ENCODE measurements at regions not wholly inside any gene's neighbourhood (a gene's known extent, or its start where the extent isn't known, plus 50 kb on each side); places are given as distances from the start of the nearest gene placed in this dataset.

GRCh38 chr9:95819636-95820035 is 55.9 kb upstream of the ERCC6L2 start:
- WGBS (ENCODE audit: insufficient coverage) = 98% methylated on average over 10 of the region's 10 CpGs
- H3K27ac Mint-ChIP-seq = peak overlapping the region in 1 of 2 donors; percentile 29
- H3K4me1 Mint-ChIP-seq = peaks cover 15 to 25% of the 10 kb centered on the region in 2 donors
- intact Hi-C loops (cut with micrococcal nuclease) = no loop called here
- H3K9me3 Mint-ChIP-seq = peaks cover 0 to 2% of the 10 kb centered on the region in 2 donors
- no peak overlapping the region for H3K4me3 Mint-ChIP-seq
- Histone ChIP-seq H3K4me1 (ENCODE audit: control insufficient read depth, insufficient read depth, low read length) (peaks cover 15% of the 10 kb centered on the region), H3K9me3 (ENCODE audit: control insufficient read depth, insufficient read depth, low read length) (no peaks in the 10 kb centered on the region), H3K4me3 (ENCODE audit: low read length) (no peak overlapping the region), H3K27ac (ENCODE audit: low read length) (no peak overlapping the region), H3K36me3 (ENCODE audit: control insufficient read depth, insufficient read depth, low read length) (no peaks in the 10 kb centered on the region), H3K27me3 (ENCODE audit: control insufficient read depth, insufficient read depth, low read length) (no peaks in the 10 kb centered on the region)
- peaks cover 0 to 4% of the 10 kb centered on the region in 2 donors for H3K27me3 Mint-ChIP-seq (ENCODE audit: low read depth in 2 of 2)
- DNase-seq (no peak), ATAC-seq (no peak)
- no peaks in the 10 kb centered on the region for H3K36me3 Mint-ChIP-seq
- TF ChIP-seq CTCF (IDR thresholded peaks at IDR 0.05) = no peak

GRCh38 chr9:95817205-95817604 is 58.3 kb upstream of the ERCC6L2 start:
- H3K27me3 Mint-ChIP-seq (ENCODE audit: low read depth in 2 of 2) = peaks cover 0 to 4% of the 10 kb centered on the region in 2 donors
- no peaks in the 10 kb centered on the region for H3K36me3 Mint-ChIP-seq
- no peaks in the 10 kb centered on the region for H3K9me3 ChIP-seq (ENCODE audit: control insufficient read depth, insufficient read depth, low read length)
- no peak overlapping the region for H3K27ac Mint-ChIP-seq
- H3K4me3 ChIP-seq (ENCODE audit: low read length) = no peak overlapping the region
- no peak overlapping the region for H3K4me3 Mint-ChIP-seq
- no peak for TF ChIP-seq CTCF (IDR thresholded peaks at IDR 0.05)
- no peaks in the 10 kb centered on the region for H3K27me3 ChIP-seq (ENCODE audit: control insufficient read depth, insufficient read depth, low read length)
- DNase-seq = no peak
- H3K9me3 Mint-ChIP-seq = peaks cover 0 to 2% of the 10 kb centered on the region in 2 donors
- WGBS (ENCODE audit: insufficient coverage) = 91% methylated on average over 6 of the region's 6 CpGs
- no peaks in the 10 kb centered on the region for H3K36me3 ChIP-seq (ENCODE audit: control insufficient read depth, insufficient read depth, low read length)
- intact Hi-C loops (cut with micrococcal nuclease) = no loop called here
- peaks cover 2 to 9% of the 10 kb centered on the region in 2 donors for H3K4me1 Mint-ChIP-seq
- ATAC-seq = no peak
- H3K27ac ChIP-seq (ENCODE audit: low read length) = no peak overlapping the region
- peaks cover 2% of the 10 kb centered on the region for H3K4me1 ChIP-seq (ENCODE audit: control insufficient read depth, insufficient read depth, low read length)

- 96% methylated on average over 5 of the region's 5 CpGs for WGBS (ENCODE audit: insufficient coverage)
- no peak for ATAC-seq
- no peak overlapping the region for H3K4me3 Mint-ChIP-seq
- Histone ChIP-seq H3K27ac (ENCODE audit: low read length) (no peak overlapping the region), H3K9me3 (ENCODE audit: control insufficient read depth, insufficient read depth, low read length) (no peaks in the 10 kb centered on the region), H3K36me3 (ENCODE audit: control insufficient read depth, insufficient read depth, low read length) (no peaks in the 10 kb centered on the region), H3K4me1 (ENCODE audit: control insufficient read depth, insufficient read depth, low read length) (no peaks in the 10 kb centered on the region), H3K4me3 (ENCODE audit: low read length) (no peak overlapping the region), H3K27me3 (ENCODE audit: control insufficient read depth, insufficient read depth, low read length) (no peaks in the 10 kb centered on the region)
- peaks cover 0 to 2% of the 10 kb centered on the region in 2 donors for H3K9me3 Mint-ChIP-seq
- no peak overlapping the region for H3K27ac Mint-ChIP-seq
- intact Hi-C loops (cut with micrococcal nuclease) = no loop called here
- peaks cover 0 to 7% of the 10 kb centered on the region in 2 donors for H3K4me1 Mint-ChIP-seq
- peaks cover 0 to 4% of the 10 kb centered on the region in 2 donors for H3K27me3 Mint-ChIP-seq (ENCODE audit: low read depth in 2 of 2)
- no peak for DNase-seq
- H3K36me3 Mint-ChIP-seq = no peaks in the 10 kb centered on the region
- TF ChIP-seq CTCF (IDR thresholded peaks at IDR 0.05) = no peak
Observed at GRCh38 chr9:95816716-95817115, 58.8 kb upstream of the ERCC6L2 start.

- Mint-ChIP-seq H3K4me3 (no peak overlapping the region), H3K4me1 (peaks cover 0 to 7% of the 10 kb centered on the region in 2 donors), H3K27ac (no peak overlapping the region), H3K27me3 (ENCODE audit: low read depth in 2 of 2) (peaks cover 0 to 4% of the 10 kb centered on the region in 2 donors), H3K9me3 (peaks cover 0 to 2% of the 10 kb centered on the region in 2 donors), H3K36me3 (no peaks in the 10 kb centered on the region)
- intact Hi-C loops (cut with micrococcal nuclease) = no loop called here
- no peak for DNase-seq
- H3K36me3 ChIP-seq (ENCODE audit: control insufficient read depth, insufficient read depth, low read length) = no peaks in the 10 kb centered on the region
- H3K27me3 ChIP-seq (ENCODE audit: control insufficient read depth, insufficient read depth, low read length) = no peaks in the 10 kb centered on the region
- no peaks in the 10 kb centered on the region for H3K4me1 ChIP-seq (ENCODE audit: control insufficient read depth, insufficient read depth, low read length)
- no peaks in the 10 kb centered on the region for H3K9me3 ChIP-seq (ENCODE audit: control insufficient read depth, insufficient read depth, low read length)
- H3K27ac ChIP-seq (ENCODE audit: low read length) = no peak overlapping the region
- 92% methylated on average over 17 of the region's 17 CpGs for WGBS (ENCODE audit: insufficient coverage)
- ATAC-seq = no peak
- no peak overlapping the region for H3K4me3 ChIP-seq (ENCODE audit: low read length)
- no peak for TF ChIP-seq CTCF (IDR thresholded peaks at IDR 0.05)
Observed at GRCh38 chr9:95815961-95816360, 59.5 kb upstream of the ERCC6L2 start.
